HG03196 (cell line): ENCODE measurements at regions not wholly inside any gene's neighbourhood (a gene's known extent, or its start where the extent isn't known, plus 50 kb on each side); places are given as distances from the start of the nearest gene placed in this dataset.

Experiments
- ATAC-seq: cut with Tn5 transposase; IDR thresholded peaks from one replicate; pipeline ENCODE4 v1.9.1; 2021; ENCODE audit not compliant: unreplicated experiment

GRCh38 chr3:68173012-68173634 lies 518.7 kb upstream of the SUCLG2 start:
- no peak for ATAC-seq

- ATAC-seq: no peak
These were observed 517.6 kb upstream of the SUCLG2 start for GRCh38 chr3:68172039-68172438.

DNA sequence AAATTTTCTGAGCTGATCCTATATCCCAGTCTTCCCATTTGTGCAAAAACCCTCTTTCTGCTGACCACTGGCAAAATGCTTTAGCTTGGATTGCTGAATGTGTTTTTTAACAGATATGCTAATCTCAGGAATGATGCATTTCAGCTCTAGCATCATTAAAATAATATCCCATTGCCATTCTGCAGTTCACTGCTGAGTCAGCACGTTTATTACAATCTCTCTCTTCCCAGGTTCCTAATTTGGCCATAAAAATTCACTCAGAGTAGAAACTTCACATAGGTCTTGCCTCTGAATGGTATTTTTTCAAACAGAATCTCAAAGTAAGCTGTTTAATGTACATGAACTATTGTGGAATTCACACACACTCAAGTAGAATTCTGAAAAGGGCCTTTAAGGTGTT lies 509.6 kb upstream of the SUCLG2 start:
- ATAC-seq: no peak

DNA sequence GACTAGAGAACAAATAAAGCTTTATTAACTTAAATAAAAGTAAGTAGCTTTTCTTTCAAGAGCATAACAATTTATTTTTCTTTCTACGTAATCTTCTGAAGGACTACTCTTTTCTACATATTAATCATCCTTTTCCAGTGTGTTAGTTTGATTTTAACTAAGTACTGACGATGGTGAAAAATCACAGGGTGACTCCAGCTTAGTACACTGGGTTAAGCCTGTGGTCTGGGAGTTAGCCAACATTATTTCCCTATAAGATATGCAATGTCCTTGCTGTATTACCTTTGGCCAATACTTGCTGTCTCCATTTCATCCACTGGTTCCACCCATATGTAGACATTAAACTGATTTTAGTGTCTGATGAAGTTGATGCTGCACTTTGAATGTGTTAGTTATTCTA lies 508.6 kb upstream of the SUCLG2 start:
- ATAC-seq: no peak

GRCh38 chr3:68162644-68163043 lies 508.2 kb upstream of the SUCLG2 start:
- ATAC-seq: no peak

DNA sequence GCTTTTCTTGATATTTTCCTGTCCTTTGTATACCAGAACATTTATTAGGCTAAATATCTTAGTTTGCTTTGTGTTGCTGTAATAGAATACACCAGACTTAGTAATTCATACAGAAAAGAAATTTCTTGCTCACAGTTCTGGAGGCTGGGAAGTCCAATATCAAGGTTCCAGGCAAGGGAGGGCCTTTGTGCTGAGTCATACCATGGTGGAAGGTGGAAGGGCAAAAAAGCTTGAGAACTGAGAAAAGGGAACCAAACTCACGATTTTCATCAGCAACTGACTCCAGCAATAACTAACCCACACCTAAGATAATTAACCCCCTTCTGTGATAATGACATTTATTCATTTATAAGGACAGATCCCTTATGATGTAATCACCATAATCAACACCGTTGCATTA lies 496.9 kb upstream of the SUCLG2 start:
- ATAC-seq: no peak

GRCh38 chr3:68148447-68148846 lies 494.0 kb upstream of the SUCLG2 start:
- no peak for ATAC-seq

DNA sequence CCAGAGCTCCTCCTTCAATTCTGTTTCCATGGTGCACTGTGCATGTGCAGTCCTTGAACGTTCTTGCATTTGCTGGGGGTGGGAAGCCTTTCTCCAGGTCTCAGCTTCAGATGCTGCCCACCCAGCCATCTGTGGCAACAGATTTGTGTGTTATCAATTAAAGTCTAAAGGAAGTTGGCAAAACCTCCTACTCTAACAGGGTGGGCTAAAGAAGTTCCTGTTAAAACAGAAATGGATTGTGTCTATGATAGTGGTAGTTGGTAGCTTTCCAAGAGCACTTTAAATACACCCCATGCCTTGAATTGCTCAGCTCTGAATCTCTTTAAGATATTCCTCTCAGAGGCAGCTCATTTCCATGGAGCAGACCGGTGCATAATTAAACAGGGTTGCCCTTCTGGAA lies 488.0 kb upstream of the SUCLG2 start:
- no peak for ATAC-seq

- no peak for ATAC-seq
These were observed 485.5 kb upstream of the SUCLG2 start for GRCh38 chr3:68139897-68140296.

GRCh38 chr3:68136411-68136810 lies 482.0 kb upstream of the SUCLG2 start:
- no peak for ATAC-seq

GRCh38 chr3:68135067-68135466 lies 480.7 kb upstream of the SUCLG2 start:
- ATAC-seq: no peak

GRCh38 chr3:68129065-68129464 lies 474.7 kb upstream of the SUCLG2 start:
- ATAC-seq: no peak

DNA sequence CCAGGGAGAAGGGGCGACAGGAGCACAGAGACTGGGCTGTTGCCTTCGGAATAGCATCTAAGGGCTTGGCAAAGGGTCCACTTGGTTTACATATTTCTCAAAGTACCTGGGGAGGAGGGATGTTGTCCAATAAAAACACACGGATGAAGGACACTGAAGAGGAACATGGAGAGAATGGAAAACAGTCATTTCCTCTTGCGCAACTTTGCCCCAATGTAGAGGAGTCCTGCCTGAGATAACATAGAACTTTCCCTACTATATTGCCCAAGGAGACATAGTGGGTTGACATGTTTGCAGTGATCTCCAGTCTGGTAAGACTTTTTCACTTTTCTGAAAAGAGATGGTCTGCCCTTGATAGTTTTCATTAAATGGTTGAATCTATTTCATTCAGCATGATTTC lies 468.8 kb upstream of the SUCLG2 start:
- no peak for ATAC-seq

DNA sequence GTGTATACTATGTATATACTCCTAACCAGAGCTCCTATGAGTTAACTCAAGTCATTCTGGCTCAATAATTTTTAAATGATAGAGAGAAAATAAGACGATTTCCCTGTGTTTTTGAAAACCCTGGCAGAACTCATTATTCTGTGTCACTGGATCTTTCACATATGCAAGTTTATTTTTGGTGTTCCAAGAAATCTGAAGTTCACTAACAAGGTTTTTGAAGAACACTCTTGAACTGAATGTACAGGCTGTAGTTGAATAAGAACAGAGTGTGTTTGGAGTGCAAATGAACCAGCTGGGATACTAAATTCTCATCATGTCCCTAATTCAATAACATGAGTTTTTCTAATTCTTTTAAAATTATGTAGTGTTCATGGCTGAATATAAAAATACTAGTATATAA lies 466.9 kb upstream of the SUCLG2 start:
- ATAC-seq: no peak

DNA sequence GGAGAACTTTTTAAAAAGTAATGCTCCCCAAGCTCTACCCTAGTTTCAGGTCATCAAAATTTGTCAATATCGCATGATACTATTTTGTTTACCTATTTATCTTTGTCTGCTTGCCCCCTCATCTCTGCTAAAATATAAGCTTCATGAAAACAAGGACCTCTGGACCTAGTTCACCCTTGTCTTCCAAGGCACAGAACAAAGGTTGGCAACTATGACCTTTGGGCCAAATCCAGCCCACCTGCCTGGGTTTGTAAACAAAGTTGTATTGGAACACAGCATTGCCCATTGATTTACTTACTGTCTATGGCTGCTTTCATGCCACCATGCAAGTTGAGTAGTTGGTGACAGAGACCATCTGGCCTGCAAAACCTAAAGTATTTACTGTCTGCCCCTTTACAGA lies 462.2 kb upstream of the SUCLG2 start:
- ATAC-seq: no peak

GRCh38 chr3:68103811-68104210 lies 449.4 kb upstream of the SUCLG2 start:
- no peak for ATAC-seq

- no peak for ATAC-seq
These were observed 436.2 kb upstream of the SUCLG2 start for GRCh38 chr3:68090571-68090970.

- no peak for ATAC-seq
These were observed 435.2 kb upstream of the SUCLG2 start for GRCh38 chr3:68089572-68090011.

DNA sequence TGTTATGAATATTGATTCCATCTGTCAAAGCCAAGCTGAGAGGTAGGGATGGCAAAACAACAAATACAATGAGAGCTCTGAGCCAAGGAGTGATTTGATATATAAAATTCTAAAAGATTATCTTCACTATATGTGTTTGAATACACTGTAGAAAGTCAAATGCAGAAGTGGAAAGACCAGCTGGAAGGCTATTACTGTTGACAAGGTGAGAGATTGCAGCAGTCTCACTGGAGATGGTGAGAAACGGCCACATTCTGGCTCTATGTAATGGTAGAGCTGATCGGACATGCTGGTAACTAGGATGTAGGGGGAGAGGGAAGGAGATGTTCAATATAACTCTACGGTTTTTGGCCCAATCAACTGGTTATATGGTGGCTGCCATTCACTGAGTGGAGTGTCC lies 434.2 kb upstream of the SUCLG2 start:
- no peak for ATAC-seq

DNA sequence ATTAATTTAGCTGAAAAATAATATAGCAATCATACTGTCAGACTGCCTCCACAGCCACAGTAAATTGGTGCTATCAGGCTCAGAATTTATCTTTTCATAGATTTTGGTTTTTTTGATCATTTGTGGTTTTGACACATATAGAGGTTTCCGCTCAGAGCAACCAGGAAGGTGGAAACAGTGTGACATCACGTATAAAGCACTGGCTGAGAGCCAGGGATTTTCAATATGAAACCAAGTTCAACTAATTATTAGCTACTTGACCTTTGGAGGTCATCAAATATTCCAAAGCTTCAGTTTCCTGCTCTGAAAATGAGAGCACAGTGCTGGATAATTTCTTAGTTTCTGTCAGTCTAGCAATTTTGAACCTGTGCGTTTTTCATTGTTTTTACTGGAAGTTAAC lies 433.8 kb upstream of the SUCLG2 start:
- no peak for ATAC-seq

GRCh38 chr3:68072062-68072461 lies 417.6 kb upstream of the SUCLG2 start:
- ATAC-seq: no peak

DNA sequence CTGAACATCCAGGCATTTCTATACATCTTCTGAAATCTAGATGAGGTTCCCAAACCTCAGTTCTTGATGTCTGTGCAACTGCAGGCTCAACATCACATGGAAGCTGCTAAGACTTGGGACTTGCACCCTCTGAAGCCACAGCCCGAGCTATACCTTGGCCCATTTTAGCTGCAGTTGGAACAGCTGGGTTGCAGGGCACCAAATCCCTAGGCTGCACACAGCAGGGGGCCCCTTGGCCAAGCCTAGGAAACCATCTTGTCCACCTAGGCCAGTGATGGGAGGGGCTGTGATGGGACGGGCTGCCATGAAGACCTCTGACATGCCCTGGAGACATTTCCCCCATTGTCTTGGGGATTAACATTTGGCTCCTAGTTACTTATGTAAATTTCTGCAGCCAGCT lies 415.8 kb upstream of the SUCLG2 start:
- ATAC-seq: no peak

DNA sequence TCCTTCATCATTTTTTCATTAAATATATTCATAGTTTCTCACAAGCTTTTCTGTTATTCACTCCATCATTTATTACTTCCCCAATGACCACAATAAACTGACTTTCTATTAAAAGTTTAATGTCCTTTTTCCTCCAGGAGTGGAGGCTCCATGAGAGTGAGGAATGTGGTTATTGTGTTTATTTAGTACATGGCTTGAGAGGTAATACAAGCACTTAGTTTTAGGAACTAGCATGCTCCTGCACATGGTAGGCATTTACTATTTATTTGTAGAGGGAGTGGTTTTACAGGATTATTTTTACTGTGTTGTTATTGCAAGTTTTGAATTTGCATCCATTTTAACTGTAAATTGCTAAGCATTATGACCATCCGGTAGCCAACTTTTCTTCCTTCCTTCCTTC lies 412.9 kb upstream of the SUCLG2 start:
- no peak for ATAC-seq

DNA sequence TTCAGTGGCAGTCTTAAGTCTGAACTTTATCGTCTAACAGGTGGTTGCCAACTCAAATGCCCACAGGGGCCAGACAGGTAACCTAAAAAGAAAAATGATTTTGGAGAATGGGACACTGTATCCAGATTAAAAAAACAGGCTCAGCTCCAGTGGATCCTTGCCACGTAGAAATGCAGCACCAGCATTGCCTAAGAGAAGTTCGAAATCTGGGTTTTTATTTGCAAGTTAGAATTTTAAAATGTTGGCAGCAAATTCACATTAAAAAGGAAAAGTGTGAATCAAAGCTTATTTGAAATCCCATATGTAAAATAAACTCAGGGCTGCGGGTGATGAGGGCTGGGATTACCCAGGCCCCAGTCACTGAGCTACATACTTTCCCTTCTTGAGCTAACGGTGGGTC lies 408.5 kb upstream of the SUCLG2 start:
- ATAC-seq: no peak
